IMR-90 (cell line): ENCODE measurements at regions not wholly inside any gene's neighbourhood (a gene's known extent, or its start where the extent isn't known, plus 50 kb on each side); places are given as distances from the start of the nearest gene placed in this dataset.

Source experiments
- ATAC-seq: fragments of 200-7000 bp; cut with Tn5 transposase; 2 replicates; pipeline ENCODE4 v1.9.1; 2020; ENCODE audit warnings: low read depth, mild to moderate bottlenecking, moderate library complexity
- BruUV-seq: library from RNA; stranded (reverse); fragments of 400-500 nt; replicated peaks from 2 replicates; lab custom pipeline; 2021; lab: Mats Ljungman, UMichigan
- CTCF ChIA-PET: fragments of 300-600 bp; formaldehyde crosslinking; extraction: SDS; loops from one replicate; lab custom pipeline; 2021; ENCODE audit warnings: antibody characterized with exemption; lab: Yijun Ruan, JAX
- POLR2A ChIA-PET: fragments of 300-600 bp; sonication (Branson Sonifier 250); formaldehyde crosslinking; loops from one replicate; lab custom pipeline; 2022; ENCODE audit warnings: antibody characterized with exemption; ENCODE audit not compliant: unreplicated experiment; lab: Charles Lee
- DNase-seq: peaks from one replicate; pipeline ENCODE4 v3.0.0; 2013
- H2AFZ ChIP-seq: replicated peaks from 2 replicates; pipeline ENCODE3; 2013; ENCODE audit warnings: low read length, mild to moderate bottlenecking; ENCODE audit not compliant: poor library complexity
- H2AK5ac ChIP-seq: 2 replicates; pipeline ENCODE4 v1.6.1; 2013; ENCODE audit warnings: low read depth, low read length, inconsistent platforms
- H2AK9ac ChIP-seq: replicated peaks from 2 replicates; pipeline ENCODE3; 2013; ENCODE audit warnings: mild to moderate bottlenecking, low read depth, low read length, moderate library complexity; ENCODE audit not compliant: poor library complexity
- H2BK120ac ChIP-seq: 2 replicates; pipeline ENCODE4 v1.6.1; 2013; ENCODE audit warnings: low read depth, low read length, inconsistent platforms
- H2BK15ac ChIP-seq: 3 replicates; pipeline ENCODE4 v1.6.1; 2013; ENCODE audit warnings: low read depth, low read length, inconsistent platforms
- H2BK20ac ChIP-seq: 2 replicates; pipeline ENCODE4 v1.6.1; 2013; ENCODE audit warnings: low read depth, mild to moderate bottlenecking, inconsistent platforms, low read length, moderate library complexity
- H2BK5ac ChIP-seq: 2 replicates; pipeline ENCODE4 v1.6.1; 2013; ENCODE audit warnings: mild to moderate bottlenecking, low read depth, low read length, inconsistent platforms; ENCODE audit not compliant: poor library complexity, severe bottlenecking
- H3K14ac ChIP-seq: replicated peaks from 2 replicates; pipeline ENCODE4 v1.6.1; 2013; ENCODE audit warnings: low read depth, low read length, inconsistent platforms
- H3K18ac ChIP-seq: 2 replicates; pipeline ENCODE4 v1.6.1; 2013; ENCODE audit warnings: low read depth, low read length, control low read depth
- H3K23ac ChIP-seq: 2 replicates; pipeline ENCODE4 v1.6.1; 2013; ENCODE audit warnings: low read depth, low read length, inconsistent platforms
- H3K27ac ChIP-seq: 2 replicates; pipeline ENCODE4 v1.5.1; 2013; ENCODE audit warnings: mild to moderate bottlenecking, control low read depth, low read length; ENCODE audit not compliant: insufficient read depth
- H3K27me3 ChIP-seq: 2 replicates; pipeline ENCODE4 v1.6.1; 2013; ENCODE audit warnings: low read length; ENCODE audit not compliant: control insufficient read depth, insufficient read depth
- H3K36me3 ChIP-seq: 2 replicates; pipeline ENCODE4 v1.6.1; 2013; ENCODE audit warnings: low read length, mixed read lengths; ENCODE audit not compliant: control insufficient read depth, insufficient read depth
- H3K4ac ChIP-seq: 2 replicates; pipeline ENCODE4 v1.6.1; 2013; ENCODE audit warnings: low read depth, low read length, inconsistent platforms
- H3K4me1 ChIP-seq: 2 replicates; pipeline ENCODE4 v1.6.1; 2013; ENCODE audit warnings: low read length, mixed read lengths; ENCODE audit not compliant: control insufficient read depth, insufficient read depth
- H3K4me2 ChIP-seq: 2 replicates; pipeline ENCODE4 v1.6.1; 2013; ENCODE audit warnings: low read depth, mild to moderate bottlenecking, control low read depth, low read length, moderate library complexity
- H3K4me3 ChIP-seq: 2 replicates; pipeline ENCODE4 v1.5.1; 2013; ENCODE audit warnings: low read depth, mild to moderate bottlenecking, control low read depth, low read length, moderate library complexity; ENCODE audit not compliant: insufficient read depth
- H3K56ac ChIP-seq: 2 replicates; pipeline ENCODE4 v1.6.1; 2013; ENCODE audit warnings: low read length, inconsistent platforms; ENCODE audit not compliant: insufficient read depth; ENCODE audit errors: extremely low read depth
- H3K79me1 ChIP-seq, 2 experiments: 2 replicates each; pipeline ENCODE4 v1.6.1; 2013; ENCODE audit warnings: low read length in 2 of 2, inconsistent platforms in 1 of 2, low read depth in 1 of 2
- H3K9ac ChIP-seq: 2 replicates; pipeline ENCODE4 v1.6.1; 2013; ENCODE audit warnings: low read depth, low read length, control low read depth
- H3K9me1 ChIP-seq: 2 replicates; pipeline ENCODE4 v1.6.1; 2013; ENCODE audit warnings: low read length, inconsistent platforms; ENCODE audit not compliant: insufficient read depth
- H3K9me3 ChIP-seq: 2 replicates; pipeline ENCODE4 v1.6.1; 2013; ENCODE audit warnings: low read length; ENCODE audit not compliant: control insufficient read depth, insufficient read depth
- H4K20me1 ChIP-seq: 2 replicates; pipeline ENCODE4 v1.6.1; 2013; ENCODE audit warnings: low read length, inconsistent platforms; ENCODE audit not compliant: insufficient read depth
- H4K5ac ChIP-seq: 2 replicates; pipeline ENCODE4 v1.6.1; 2013; ENCODE audit warnings: mild to moderate bottlenecking, low read depth, low read length, control low read depth
- H4K8ac ChIP-seq, 2 experiments: 2 replicates each; pipeline ENCODE4 v1.6.1; 2013; ENCODE audit warnings: low read depth in 2 of 2, low read length in 2 of 2, control low read depth in 1 of 2, inconsistent platforms in 1 of 2
- H4K91ac ChIP-seq: 2 replicates; pipeline ENCODE4 v1.6.1; 2013; ENCODE audit warnings: low read depth, low read length, inconsistent platforms; ENCODE audit not compliant: insufficient read depth
- CEBPB ChIP-seq: IDR thresholded peaks from 2 replicates; pipeline ENCODE4 v1.6.1; 2012; ENCODE audit warnings: low read depth, low read length, improper control_type of control experiment
- FOS ChIP-seq: fragments of 150-350 bp; IDR thresholded peaks from 2 replicates; pipeline ENCODE4 v1.6.1; 2016; ENCODE audit warnings: low read depth, low read length
- POLR2A ChIP-seq: IDR thresholded peaks from 2 replicates; pipeline ENCODE4 v1.6.1; 2012; ENCODE audit warnings: mild to moderate bottlenecking, low read depth, low read length
- WGBS, 2 experiments: methylation state at CpG; one replicate each; pipeline versions ENCODE4 v1.1.5 to v1.1.7; 2013; ENCODE audit warnings: missing lambda C conversion rate in 2 of 2; ENCODE audit not compliant: insufficient read length in 1 of 2; ENCODE audit errors: extremely low coverage in 2 of 2; 5-methylcytosine and 5-hydroxymethylcytosine counted together
- dilution Hi-C: fragments of 300-500 bp; cut with HindIII; formaldehyde crosslinking; loops from one replicate; pipeline ENCODE4 v1.14.3; 2018; ENCODE audit warnings: low sequenced_read_pairs; ENCODE audit not compliant: unreplicated experiment
- in situ Hi-C: fragments of 300-500 bp; cut with MboI; formaldehyde crosslinking; loops from 3 replicates; pipeline ENCODE4 v1.14.3; 2019; ENCODE audit warnings: low sequenced_read_pairs, inconsistent platforms, mixed read lengths
- intact Hi-C: fragments of 100-400 bp; cut with micrococcal nuclease; formaldehyde crosslinking; loops from 2 replicates; pipeline ENCODE4 v1.10.0; 2022

GRCh38 chr6:76275746-76276145 is 203.3 kb upstream of the IMPG1 start:
- in situ Hi-C loops = no loop called here
- ChIA-PET POLR2A (no interaction called here), CTCF (no interaction called here)
- H3K9me1 ChIP-seq = no peaks in the 10 kb centered on the region
- no peak overlapping the region for H2BK5ac ChIP-seq
- ATAC-seq (no peak), DNase-seq (no peak)
- no peak overlapping the region for H4K91ac ChIP-seq
- H3K4me2 ChIP-seq = no peak overlapping the region
- H3K4me1 ChIP-seq = no peaks in the 10 kb centered on the region
- no peak overlapping the region for H2BK120ac ChIP-seq
- H3K4me3 ChIP-seq = no peak overlapping the region
- H3K9ac ChIP-seq = no peak overlapping the region
- H2AK9ac ChIP-seq = no peak overlapping the region
- intact Hi-C loops = no loop called here
- no peak overlapping the region for H4K8ac ChIP-seq
- no peak overlapping the region for H2AFZ ChIP-seq
- no peak overlapping the region for H3K56ac ChIP-seq
- H3K36me3 ChIP-seq = no peaks in the 10 kb centered on the region
- no CpG with 5 or more reads among the region's 1 CpG for WGBS, 2 experiments
- no TSS peak for BruUV-seq
- no peaks in the 10 kb centered on the region for H3K27me3 ChIP-seq
- no peak overlapping the region for H3K14ac ChIP-seq
- no peak overlapping the region for H4K5ac ChIP-seq
- H3K18ac ChIP-seq = no peak overlapping the region
- no peaks in the 10 kb centered on the region for H4K20me1 ChIP-seq
- no peak overlapping the region for H3K4ac ChIP-seq
- H2BK15ac ChIP-seq = no peak overlapping the region
- H3K9me3 ChIP-seq = peaks cover 13% of the 10 kb centered on the region
- H2BK20ac ChIP-seq = no peak overlapping the region
- TF ChIP-seq CEBPB (no peak), FOS (no peak), POLR2A (no peak)
- no peaks in the 10 kb centered on the region for H3K79me1 ChIP-seq
- no peak overlapping the region for H2AK5ac ChIP-seq
- H3K27ac ChIP-seq = no peak overlapping the region
- no peak overlapping the region for H3K23ac ChIP-seq
- dilution Hi-C loops = no loop called here
